Calu3 (cell line): ENCODE measurements at regions not wholly inside any gene's neighbourhood (a gene's known extent, or its start where the extent isn't known, plus 50 kb on each side); places are given as distances from the start of the nearest gene placed in this dataset.

Source experiments
- BruUV-seq: library from RNA; stranded (reverse); fragments of 400-500 nt; replicated peaks from 2 replicates; lab custom pipeline; 2021; lab: Mats Ljungman, UMichigan
- CTCF ChIA-PET: fragments of 300-600 bp; sonication (Branson Sonifier 250); formaldehyde crosslinking; loops from one replicate; lab custom pipeline; 2022; ENCODE audit warnings: antibody characterized with exemption; lab: Charles Lee
- DNase-seq: peaks from one replicate; pipeline ENCODE4 v3.0.0; 2022
- H3K27ac Mint-ChIP-seq: one replicate; pipeline ENCODE4 v1.8.0; 2022; ENCODE audit warnings: mixed read lengths; ENCODE audit not compliant: unreplicated experiment
- H3K27me3 Mint-ChIP-seq: one replicate; pipeline ENCODE4 v1.8.0; 2022; ENCODE audit warnings: mixed read lengths; ENCODE audit not compliant: unreplicated experiment
- H3K36me3 Mint-ChIP-seq: one replicate; pipeline ENCODE4 v1.8.0; 2022; ENCODE audit warnings: mild to moderate bottlenecking, moderate library complexity, mixed read lengths; ENCODE audit not compliant: insufficient read depth, unreplicated experiment
- H3K4me1 Mint-ChIP-seq: one replicate; pipeline ENCODE4 v1.8.0; 2022; ENCODE audit warnings: mild to moderate bottlenecking, low read depth, mixed read lengths; ENCODE audit not compliant: unreplicated experiment
- H3K4me3 Mint-ChIP-seq: one replicate; pipeline ENCODE4 v1.8.0; 2022; ENCODE audit warnings: mild to moderate bottlenecking, low read depth, moderate library complexity, mixed read lengths; ENCODE audit not compliant: unreplicated experiment
- H3K9me3 Mint-ChIP-seq: one replicate; pipeline ENCODE4 v1.8.0; 2022; ENCODE audit warnings: low read depth, mixed read lengths; ENCODE audit not compliant: unreplicated experiment
- intact Hi-C: fragments of 100-400 bp; cut with micrococcal nuclease; formaldehyde crosslinking; loops from one replicate; pipeline ENCODE4 v1.10.0; 2022; ENCODE audit not compliant: unreplicated experiment
- TF ChIP-seq, protein P1 (sequence below): fragments of 200-600 bp; IDR thresholded peaks from one replicate; pipeline ENCODE4 v1.8.0; 2022; ENCODE audit warnings: antibody characterized with exemption; ENCODE audit not compliant: unreplicated experiment

DNA sequence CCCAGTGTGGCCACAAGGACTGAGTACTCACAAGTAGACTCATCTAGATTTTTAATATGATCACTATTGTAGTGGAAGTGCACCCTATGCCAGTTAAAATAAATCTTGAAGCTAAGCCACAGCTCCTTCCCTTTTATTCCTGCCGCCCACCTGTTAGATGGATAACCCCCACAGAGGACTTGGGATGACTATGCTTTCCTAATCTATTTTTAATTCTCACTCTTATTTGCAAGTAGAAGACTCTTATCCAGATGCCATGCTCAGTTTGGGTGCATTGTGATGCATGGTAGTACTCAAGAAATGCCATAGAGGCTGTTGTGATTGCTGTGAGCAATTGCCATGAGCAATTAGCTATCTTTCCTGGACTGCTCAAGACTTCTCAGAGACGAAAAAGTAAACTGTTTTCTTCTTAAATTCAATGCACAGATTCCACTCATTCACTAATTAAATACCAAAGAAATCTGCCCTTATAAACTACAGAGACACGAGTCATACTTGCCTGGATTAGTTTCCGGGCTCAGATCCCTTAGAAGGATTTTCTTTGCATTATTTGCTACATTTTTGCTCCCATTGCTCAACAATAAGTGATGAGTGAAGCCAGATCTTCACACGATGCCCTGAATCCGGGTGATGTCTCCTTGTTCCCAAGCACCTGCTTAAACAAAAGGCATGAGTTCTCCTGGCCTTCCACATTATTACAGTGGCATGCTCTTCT is 472.1 kb downstream of the SOX2 start:
- no peaks in the 10 kb centered on the region for H3K9me3 Mint-ChIP-seq
- CTCF ChIA-PET = interaction anchor here (0.6 to 0.9 kb wide), 3 partner anchors 12 to 70 kb away, joined by 3 to 5 read pairs (median 3); no protein-coding TSS in a partner anchor
- BruUV-seq = no TSS peak
- H3K27ac Mint-ChIP-seq = peak overlapping the region; percentile 8
- TF ChIP-seq, protein P1, sequence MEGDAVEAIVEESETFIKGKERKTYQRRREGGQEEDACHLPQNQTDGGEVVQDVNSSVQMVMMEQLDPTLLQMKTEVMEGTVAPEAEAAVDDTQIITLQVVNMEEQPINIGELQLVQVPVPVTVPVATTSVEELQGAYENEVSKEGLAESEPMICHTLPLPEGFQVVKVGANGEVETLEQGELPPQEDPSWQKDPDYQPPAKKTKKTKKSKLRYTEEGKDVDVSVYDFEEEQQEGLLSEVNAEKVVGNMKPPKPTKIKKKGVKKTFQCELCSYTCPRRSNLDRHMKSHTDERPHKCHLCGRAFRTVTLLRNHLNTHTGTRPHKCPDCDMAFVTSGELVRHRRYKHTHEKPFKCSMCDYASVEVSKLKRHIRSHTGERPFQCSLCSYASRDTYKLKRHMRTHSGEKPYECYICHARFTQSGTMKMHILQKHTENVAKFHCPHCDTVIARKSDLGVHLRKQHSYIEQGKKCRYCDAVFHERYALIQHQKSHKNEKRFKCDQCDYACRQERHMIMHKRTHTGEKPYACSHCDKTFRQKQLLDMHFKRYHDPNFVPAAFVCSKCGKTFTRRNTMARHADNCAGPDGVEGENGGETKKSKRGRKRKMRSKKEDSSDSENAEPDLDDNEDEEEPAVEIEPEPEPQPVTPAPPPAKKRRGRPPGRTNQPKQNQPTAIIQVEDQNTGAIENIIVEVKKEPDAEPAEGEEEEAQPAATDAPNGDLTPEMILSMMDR = no peak
- H3K36me3 Mint-ChIP-seq = no peaks in the 10 kb centered on the region
- H3K4me3 Mint-ChIP-seq = no peak overlapping the region
- intact Hi-C loops = loop anchor here (2.0 to 10.0 kb wide), 2 partner anchors 29 to 301 kb away; no protein-coding TSS in a partner anchor
- H3K27me3 Mint-ChIP-seq = no peaks in the 10 kb centered on the region
- peaks cover 43% of the 10 kb centered on the region for H3K4me1 Mint-ChIP-seq
- DNase-seq = no peak

DNA sequence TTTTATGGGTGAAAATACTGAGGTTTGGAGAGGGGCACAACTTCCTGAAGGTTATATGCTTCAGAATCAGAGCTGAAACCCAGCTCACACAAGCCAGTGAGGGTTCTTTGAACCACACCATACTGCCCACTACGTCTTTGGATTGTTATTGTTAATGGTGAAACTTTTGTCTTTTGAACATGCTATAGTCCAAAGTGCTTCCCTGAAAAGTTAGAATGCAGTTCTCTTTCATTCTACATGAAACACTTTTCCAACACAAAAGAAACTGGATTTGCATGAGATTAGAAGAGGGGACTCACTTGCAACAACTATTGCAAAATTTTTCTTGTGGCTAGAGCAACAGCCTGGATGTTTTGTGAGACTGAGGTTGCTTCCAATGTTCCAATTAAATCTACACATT is 473.6 kb downstream of the SOX2 start:
- CTCF ChIA-PET = no interaction called here
- H3K27me3 Mint-ChIP-seq = no peaks in the 10 kb centered on the region
- TF ChIP-seq, protein P1 = no peak
- intact Hi-C loops = loop anchor here (10.0 kb wide), 1 partner anchor 299 kb away; no protein-coding TSS in a partner anchor
- H3K9me3 Mint-ChIP-seq = no peaks in the 10 kb centered on the region
- H3K4me1 Mint-ChIP-seq = peaks cover 40% of the 10 kb centered on the region
- no TSS peak for BruUV-seq
- H3K36me3 Mint-ChIP-seq = no peaks in the 10 kb centered on the region
- H3K27ac Mint-ChIP-seq = no peak overlapping the region
- no peak for DNase-seq
- H3K4me3 Mint-ChIP-seq = no peak overlapping the region

DNA sequence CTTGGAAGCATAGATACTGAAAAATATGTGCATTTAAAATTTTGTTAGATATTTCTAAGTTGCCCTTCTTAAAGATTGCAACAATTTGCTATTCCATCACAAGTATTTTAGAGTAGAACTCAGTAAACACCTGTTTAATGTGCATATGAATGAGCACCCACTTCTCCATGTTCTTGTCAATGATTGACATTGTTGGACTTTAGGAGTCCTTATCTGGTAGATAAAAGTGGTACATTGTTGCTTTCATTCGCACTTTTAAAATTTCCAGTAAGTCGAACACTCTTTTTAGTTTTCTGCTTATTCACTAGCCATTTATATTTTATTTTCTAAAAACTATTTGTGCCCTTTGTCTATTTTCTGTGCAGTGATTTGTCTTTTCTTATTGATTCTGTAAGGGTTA is 478.3 kb downstream of the SOX2 start:
- TF ChIP-seq, protein P1 = no peak
- DNase-seq = no peak
- Mint-ChIP-seq H3K27ac (no peak overlapping the region), H3K9me3 (peaks cover 3% of the 10 kb centered on the region), H3K27me3 (no peaks in the 10 kb centered on the region), H3K36me3 (no peaks in the 10 kb centered on the region), H3K4me3 (no peak overlapping the region), H3K4me1 (peaks cover 2% of the 10 kb centered on the region)
- intact Hi-C loops = no loop called here
- CTCF ChIA-PET = no interaction called here
- no TSS peak for BruUV-seq

DNA sequence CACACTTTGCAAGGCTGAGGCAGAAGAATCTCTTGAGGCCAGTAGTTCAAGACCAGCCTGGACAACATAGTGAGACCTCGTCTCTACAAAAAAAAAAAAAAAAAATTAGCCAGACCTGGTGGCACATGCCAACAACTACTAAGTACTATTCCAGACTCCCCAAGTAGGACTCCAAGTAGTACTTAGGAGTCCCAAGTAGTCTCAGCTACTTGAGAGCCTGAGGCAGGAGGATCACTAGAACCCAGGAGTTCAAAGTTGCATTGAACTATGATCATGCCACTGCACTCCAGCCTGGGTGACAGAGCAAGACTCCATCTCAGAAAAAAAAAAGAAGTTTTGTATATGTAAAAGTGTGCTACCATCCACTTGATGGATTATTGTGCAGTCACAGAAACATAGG is 486.6 kb downstream of the SOX2 start:
- TF ChIP-seq, protein P1 = no peak
- Mint-ChIP-seq H3K4me3 (no peak overlapping the region), H3K36me3 (no peaks in the 10 kb centered on the region), H3K4me1 (no peaks in the 10 kb centered on the region), H3K9me3 (no peaks in the 10 kb centered on the region), H3K27me3 (no peaks in the 10 kb centered on the region), H3K27ac (no peak overlapping the region)
- DNase-seq = no peak
- CTCF ChIA-PET = interaction anchor here (0.6 kb wide), 1 partner anchor 629 kb away, joined by 3 read pairs; no protein-coding TSS in a partner anchor
- no TSS peak for BruUV-seq
- intact Hi-C loops = no loop called here
